GM12878 (cell line): ENCODE measurements at regions not wholly inside any gene's neighbourhood (a gene's known extent, or its start where the extent isn't known, plus 50 kb on each side); places are given as distances from the start of the nearest gene placed in this dataset.
A peak's percentile ranks its signal among the peaks of the same experiment; 100 is the strongest.

Source experiments
- ATAC-seq: fragments of 200-7000 bp; cut with Tn5 transposase; 3 replicates; pipeline ENCODE4 v1.9.1; 2020; ENCODE audit warnings: mild to moderate bottlenecking, moderate library complexity
- BruUV-seq: library from RNA; stranded (reverse); fragments of 400-500 nt; replicated peaks from 2 replicates; lab custom pipeline; 2021; lab: Mats Ljungman, UMichigan
- CTCF ChIA-PET: fragments of 300-600 bp; sonication (Branson Sonifier 250); formaldehyde crosslinking; extraction: SDS; loops from one replicate; lab custom pipeline; 2021; ENCODE audit warnings: inconsistent platforms; lab: Yijun Ruan, JAX
- POLR2A ChIA-PET: fragments of 350-600 bp; formaldehyde crosslinking; extraction: SDS; loops from one replicate; lab custom pipeline; 2021; ENCODE audit warnings: inconsistent platforms; lab: Charles Lee
- RAD21 ChIA-PET: fragments of 300-600 bp; sonication (Branson Sonifier 250); formaldehyde crosslinking; loops from one replicate; lab custom pipeline; 2023; ENCODE audit warnings: antibody characterized with exemption; ENCODE audit not compliant: unreplicated experiment; lab: Charles Lee
- SMC1A ChIA-PET: fragments of 300-600 bp; sonication (Branson Sonifier 250); formaldehyde crosslinking; loops from one replicate; lab custom pipeline; 2023; ENCODE audit not compliant: unreplicated experiment, uncharacterized antibody; lab: Charles Lee
- DNase-seq: peaks from one replicate; pipeline ENCODE4 v3.0.0-alpha.2; 2011; ENCODE audit warnings: low read depth, low spot score
- FAIRE-seq: peaks from 3 replicates; lab custom pipeline; 2011; peaks lifted over from hg19 to GRCh38; lab: Jason Lieb, UNC
- H2AFZ ChIP-seq: 2 replicates; pipeline ENCODE4 v1.6.0; 2011; ENCODE audit warnings: low read depth, low read length, control low read depth; ENCODE audit not compliant: control insufficient read depth
- H3K27ac ChIP-seq: 2 replicates; pipeline ENCODE4 v1.5.1; 2011; ENCODE audit warnings: control low read depth; ENCODE audit not compliant: control insufficient read depth, insufficient read depth
- H3K27me3 ChIP-seq, 2 experiments: replicated peaks in 1 of 2; 2 replicates each; pipeline versions ENCODE4 v1.6.0 to v1.6.1; 2011; ENCODE audit warnings: low read length in 1 of 2; ENCODE audit not compliant: control insufficient read depth in 2 of 2, insufficient read depth in 2 of 2
- H3K36me3 ChIP-seq, 2 experiments: 2 replicates each; pipeline ENCODE4 v1.5.1; 2011; ENCODE audit warnings: low read length in 1 of 2; ENCODE audit not compliant: control insufficient read depth in 2 of 2, insufficient read depth in 2 of 2
- H3K4me1 ChIP-seq: 2 replicates; pipeline ENCODE4 v1.6.1; 2011; ENCODE audit warnings: mild to moderate bottlenecking, low read length, moderate library complexity, mixed read lengths; ENCODE audit not compliant: control insufficient read depth, insufficient read depth
- H3K4me2 ChIP-seq: 2 replicates; pipeline ENCODE4 v1.6.0; 2011; ENCODE audit warnings: control low read depth; ENCODE audit not compliant: control insufficient read depth, insufficient read depth
- H3K4me3 ChIP-seq: fragments of 200-600 bp; sonication (generic); 2 replicates; pipeline ENCODE4 v1.5.1; 2016
- H3K79me2 ChIP-seq: 2 replicates; pipeline ENCODE4 v1.6.0; 2011; ENCODE audit warnings: low read length; ENCODE audit not compliant: control insufficient read depth, insufficient read depth
- H3K9ac ChIP-seq: 2 replicates; pipeline ENCODE4 v1.8.0; 2011; ENCODE audit warnings: low read length, control low read depth, mixed read lengths; ENCODE audit not compliant: control insufficient read depth, insufficient read depth
- H3K9me3 ChIP-seq: replicated peaks from 3 replicates; pipeline ENCODE4 v1.5.1; 2011; ENCODE audit warnings: mild to moderate bottlenecking, low read length; ENCODE audit not compliant: control insufficient read depth, insufficient read depth
- H4K20me1 ChIP-seq: 2 replicates; pipeline ENCODE4 v1.6.0; 2011; ENCODE audit not compliant: control insufficient read depth, insufficient read depth
- IKZF1 ChIP-seq: fragments of 450-650 bp; conservative IDR thresholded peaks from 2 replicates; pipeline ENCODE4 v1.6.1; 2017; ENCODE audit warnings: antibody characterized with exemption, mild to moderate bottlenecking
- NR2C1 ChIP-seq: fragments of 450-650 bp; IDR thresholded peaks from 2 replicates; pipeline ENCODE4 v1.6.1; 2017; ENCODE audit warnings: antibody characterized with exemption, mild to moderate bottlenecking, moderate library complexity
- RAD21 ChIP-seq: IDR thresholded peaks from 2 replicates; pipeline ENCODE4 v1.6.1; 2011; ENCODE audit warnings: mild to moderate bottlenecking, low read depth, low read length, moderate library complexity; ENCODE audit not compliant: insufficient read depth
- WGBS: methylation state at CpG from one replicate; pipeline ENCODE4 v1.1.6; 2016; ENCODE audit warnings: low lambda C conversion rate; ENCODE audit not compliant: insufficient replicate concordance, insufficient coverage; ENCODE audit errors: missing lambda C conversion rate; 5-methylcytosine and 5-hydroxymethylcytosine counted together
- in situ Hi-C: fragments of 300-500 bp; cut with MboI; formaldehyde crosslinking; loops from 9 replicates; pipeline ENCODE4 v1.14.3; 2018; ENCODE audit warnings: mixed read lengths
- intact Hi-C: fragments of 100-400 bp; cut with micrococcal nuclease; formaldehyde crosslinking; loops from one replicate; pipeline ENCODE4 v1.14.2; 2022; ENCODE audit not compliant: unreplicated experiment
- TF ChIP-seq, protein P1 (sequence below): fragments of 450-650 bp; IDR thresholded peaks from 2 replicates; pipeline ENCODE4 v1.6.1; 2017; ENCODE audit warnings: antibody characterized with exemption, mild to moderate bottlenecking, moderate library complexity

GRCh38 chr9:91004484-91004883 is 202.9 kb downstream of the SYK start:
- ATAC-seq, result no peak
- Histone ChIP-seq H3K4me1 (no peaks in the 10 kb centered on the region), H3K27ac (no peak overlapping the region), H3K4me2 (no peak overlapping the region), H3K27me3 (peaks cover 0 to 3% of the 10 kb centered on the region in 2 experiments; a peak in 1 of 4 replicates), H3K36me3 (no peaks in the 10 kb centered on the region), H3K79me2 (no peaks in the 10 kb centered on the region), H4K20me1 (no peaks in the 10 kb centered on the region), H3K9me3 (no peaks in the 10 kb centered on the region), H2AFZ (no peak overlapping the region), H3K4me3 (no peak overlapping the region), H3K9ac (no peak overlapping the region)
- 22% methylated on average over 6 of the region's 6 CpGs for WGBS
- TF ChIP-seq, protein P1, sequence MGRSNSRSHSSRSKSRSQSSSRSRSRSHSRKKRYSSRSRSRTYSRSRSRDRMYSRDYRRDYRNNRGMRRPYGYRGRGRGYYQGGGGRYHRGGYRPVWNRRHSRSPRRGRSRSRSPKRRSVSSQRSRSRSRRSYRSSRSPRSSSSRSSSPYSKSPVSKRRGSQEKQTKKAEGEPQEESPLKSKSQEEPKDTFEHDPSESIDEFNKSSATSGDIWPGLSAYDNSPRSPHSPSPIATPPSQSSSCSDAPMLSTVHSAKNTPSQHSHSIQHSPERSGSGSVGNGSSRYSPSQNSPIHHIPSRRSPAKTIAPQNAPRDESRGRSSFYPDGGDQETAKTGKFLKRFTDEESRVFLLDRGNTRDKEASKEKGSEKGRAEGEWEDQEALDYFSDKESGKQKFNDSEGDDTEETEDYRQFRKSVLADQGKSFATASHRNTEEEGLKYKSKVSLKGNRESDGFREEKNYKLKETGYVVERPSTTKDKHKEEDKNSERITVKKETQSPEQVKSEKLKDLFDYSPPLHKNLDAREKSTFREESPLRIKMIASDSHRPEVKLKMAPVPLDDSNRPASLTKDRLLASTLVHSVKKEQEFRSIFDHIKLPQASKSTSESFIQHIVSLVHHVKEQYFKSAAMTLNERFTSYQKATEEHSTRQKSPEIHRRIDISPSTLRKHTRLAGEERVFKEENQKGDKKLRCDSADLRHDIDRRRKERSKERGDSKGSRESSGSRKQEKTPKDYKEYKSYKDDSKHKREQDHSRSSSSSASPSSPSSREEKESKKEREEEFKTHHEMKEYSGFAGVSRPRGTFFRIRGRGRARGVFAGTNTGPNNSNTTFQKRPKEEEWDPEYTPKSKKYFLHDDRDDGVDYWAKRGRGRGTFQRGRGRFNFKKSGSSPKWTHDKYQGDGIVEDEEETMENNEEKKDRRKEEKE, result no peak
- ChIA-PET POLR2A (no interaction called here), CTCF (interaction anchor here (1.2 kb wide), 1 partner anchor 89 kb away, joined by 4 read pairs; no protein-coding TSS in a partner anchor), SMC1A (no interaction called here), RAD21 (no interaction called here)
- DNase-seq, result no peak
- no peak for FAIRE-seq
- in situ Hi-C loops, result no loop called here
- BruUV-seq, result no TSS peak
- intact Hi-C loops, result no loop called here

DNA sequence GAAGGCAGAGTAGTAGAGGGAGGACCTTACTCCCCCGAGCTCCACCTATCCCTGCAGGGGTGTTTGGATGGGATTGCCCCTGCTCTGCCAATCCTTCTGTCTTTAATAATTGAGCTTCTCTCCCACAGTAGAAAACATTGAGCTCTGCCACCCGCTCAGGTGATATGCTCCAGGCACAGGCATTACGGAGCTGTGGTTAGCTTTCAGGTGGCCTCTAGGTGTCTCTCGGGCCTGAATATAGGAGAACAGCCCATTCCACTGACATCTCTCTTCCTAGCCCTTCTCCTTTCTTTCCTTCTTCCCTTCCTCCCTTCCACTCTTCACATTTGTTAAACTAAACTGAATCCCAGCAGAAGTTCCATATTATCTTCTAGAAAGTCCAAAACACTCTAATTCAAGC is 203.4 kb downstream of the SYK start:
- Histone ChIP-seq H3K4me2 (no peak overlapping the region), H3K9ac (no peak overlapping the region), H3K36me3 (no peaks in the 10 kb centered on the region), H3K4me1 (no peaks in the 10 kb centered on the region), H3K4me3 (no peak overlapping the region), H4K20me1 (no peaks in the 10 kb centered on the region), H3K9me3 (no peaks in the 10 kb centered on the region), H2AFZ (no peak overlapping the region), H3K79me2 (no peaks in the 10 kb centered on the region), H3K27me3 (peaks cover 0 to 3% of the 10 kb centered on the region in 2 experiments; a peak in 1 of 4 replicates), H3K27ac (no peak overlapping the region)
- TF ChIP-seq NR2C1 (no peak), IKZF1 (no peak), RAD21 (0 out of 2 replicates have a peak, but pooled peaks have one; percentile 3)
- intact Hi-C loops, result no loop called here
- DNase-seq (no peak), ATAC-seq (no peak), FAIRE-seq (no peak)
- ChIA-PET CTCF (interaction anchor here (1.2 kb wide), 1 partner anchor 89 kb away, joined by 4 read pairs; no protein-coding TSS in a partner anchor), SMC1A (interaction anchor here (0.6 kb wide), 1 partner anchor 116 kb away, joined by 3 read pairs; no protein-coding TSS in a partner anchor), RAD21 (interaction anchor here (0.6 kb wide), 1 partner anchor 421 kb away, joined by 3 read pairs; no protein-coding TSS in a partner anchor), POLR2A (no interaction called here)
- BruUV-seq, result no TSS peak
- WGBS, result 9% methylated on average over 4 of the region's 4 CpGs
- in situ Hi-C loops, result no loop called here
